Ascending aorta (tissue), 2 donors: ENCODE measurements at regions not wholly inside any gene's neighbourhood (a gene's known extent, or its start where the extent isn't known, plus 50 kb on each side); places are given as distances from the start of the nearest gene placed in this dataset.

ENCODE experiments used
- DNase-seq, 2 donors: peaks; one replicate each; pipeline ENCODE4 v3.0.0-alpha.2; 2019; ENCODE audit warnings: low spot score in 2 of 2
- H3K27ac ChIP-seq, 2 donors: fragments of 200-600 bp; sonication (generic); one replicate each; pipeline ENCODE4 v1.5.1; 2016 to 2017; ENCODE audit warnings: mild to moderate bottlenecking in 1 of 2
- H3K27me3 ChIP-seq: fragments of 200-600 bp; sonication (generic); one replicate; pipeline ENCODE4 v1.5.1; 2017
- H3K36me3 ChIP-seq, 2 donors: fragments of 200-600 bp; sonication (generic); one replicate each; pipeline ENCODE4 v1.5.1; 2016
- H3K4me1 ChIP-seq, 2 donors: fragments of 200-600 bp; sonication (generic); one replicate each; pipeline ENCODE4 v1.5.1; 2016 to 2017; ENCODE audit warnings: mild to moderate bottlenecking in 1 of 2
- H3K4me3 ChIP-seq, 2 donors: fragments of 200-600 bp; sonication (generic); one replicate each; pipeline ENCODE4 v1.5.1; 2016 to 2017; ENCODE audit warnings: mild to moderate bottlenecking in 1 of 2
- H3K9me3 ChIP-seq, 2 donors: fragments of 200-600 bp; sonication (generic); one replicate each; pipeline ENCODE4 v1.5.1; 2016
- CTCF ChIP-seq, 3 experiments: fragments of 200-600 bp in 2 of 3; fragments of 450-650 bp in 1 of 3; sonication (generic) in 2 of 3; IDR thresholded peaks; one replicate each; pipeline ENCODE4 v1.5.1; 2016 to 2019; ENCODE audit warnings: antibody characterized with exemption in 3 of 3, mild to moderate bottlenecking in 1 of 3, moderate library complexity in 1 of 3
- intact Hi-C: fragments of 100-400 bp; cut with DNase I; formaldehyde crosslinking; loops from one replicate; pipeline ENCODE4 v1.15.1; 2023

GRCh38 chrX:109873574-109873973 lies 129.3 kb upstream of the TMEM164 start:
- no peaks in the 10 kb centered on the region for H3K4me1 ChIP-seq
- intact Hi-C loops: no loop called here
- H3K9me3 ChIP-seq: no peaks in the 10 kb centered on the region

GRCh38 chrX:109873983-109874382 lies 128.9 kb upstream of the TMEM164 start:
- Histone ChIP-seq H3K27me3 (no peaks in the 10 kb centered on the region), H3K4me3 (no peak overlapping the region), H3K36me3 (no peaks in the 10 kb centered on the region), H3K4me1 (no peaks in the 10 kb centered on the region), H3K9me3 (no peaks in the 10 kb centered on the region), H3K27ac (no peak overlapping the region)
- TF ChIP-seq CTCF (IDR thresholded peaks at IDR 0.05): no peak
- intact Hi-C loops: no loop called here
- no peak for DNase-seq

More at GRCh38 chrX:109873574-109873973, 129.3 kb upstream of the TMEM164 start:
- Histone ChIP-seq H3K4me3 (no peak overlapping the region), H3K36me3 (no peaks in the 10 kb centered on the region), H3K27ac (no peak overlapping the region), H3K27me3 (no peaks in the 10 kb centered on the region)
- no peak for DNase-seq
- TF ChIP-seq CTCF (IDR thresholded peaks at IDR 0.05): no peak

GRCh38 chrX:109874548-109874947 lies 128.4 kb upstream of the TMEM164 start:
- no peaks in the 10 kb centered on the region for H3K27me3 ChIP-seq
- intact Hi-C loops: no loop called here
- no peak for DNase-seq
- TF ChIP-seq CTCF (IDR thresholded peaks at IDR 0.05): no peak
- no peaks in the 10 kb centered on the region for H3K36me3 ChIP-seq
- H3K4me3 ChIP-seq: no peak overlapping the region
- no peaks in the 10 kb centered on the region for H3K9me3 ChIP-seq
- no peaks in the 10 kb centered on the region for H3K4me1 ChIP-seq
- no peak overlapping the region for H3K27ac ChIP-seq

DNA sequence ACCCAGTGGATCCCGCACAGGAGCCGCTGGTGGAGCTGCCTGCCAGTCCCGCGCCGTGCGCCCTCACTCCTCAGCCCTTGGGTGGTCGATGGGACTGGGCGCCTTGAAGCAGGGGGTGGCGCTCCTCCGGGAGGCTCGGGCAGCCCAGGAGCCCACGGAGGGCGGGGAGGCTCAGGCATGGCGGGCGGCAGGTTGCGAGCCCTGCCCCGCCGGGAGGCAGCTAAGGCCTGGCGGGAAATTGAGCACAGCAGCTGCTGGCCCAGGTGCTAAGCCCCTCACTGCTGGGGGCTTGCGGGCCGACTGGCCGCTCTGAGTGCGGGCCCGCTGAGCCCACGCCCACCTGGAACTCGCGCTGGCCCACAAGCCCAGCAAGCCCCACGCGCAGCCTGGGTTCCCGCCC lies 127.1 kb upstream of the TMEM164 start:
- no peak overlapping the region for H3K27ac ChIP-seq
- no peaks in the 10 kb centered on the region for H3K36me3 ChIP-seq
- no peaks in the 10 kb centered on the region for H3K9me3 ChIP-seq
- no peak for DNase-seq
- no peak for TF ChIP-seq CTCF (IDR thresholded peaks at IDR 0.05)
- H3K4me3 ChIP-seq: no peak overlapping the region
- no peaks in the 10 kb centered on the region for H3K27me3 ChIP-seq
- no peaks in the 10 kb centered on the region for H3K4me1 ChIP-seq
- intact Hi-C loops: no loop called here

DNA sequence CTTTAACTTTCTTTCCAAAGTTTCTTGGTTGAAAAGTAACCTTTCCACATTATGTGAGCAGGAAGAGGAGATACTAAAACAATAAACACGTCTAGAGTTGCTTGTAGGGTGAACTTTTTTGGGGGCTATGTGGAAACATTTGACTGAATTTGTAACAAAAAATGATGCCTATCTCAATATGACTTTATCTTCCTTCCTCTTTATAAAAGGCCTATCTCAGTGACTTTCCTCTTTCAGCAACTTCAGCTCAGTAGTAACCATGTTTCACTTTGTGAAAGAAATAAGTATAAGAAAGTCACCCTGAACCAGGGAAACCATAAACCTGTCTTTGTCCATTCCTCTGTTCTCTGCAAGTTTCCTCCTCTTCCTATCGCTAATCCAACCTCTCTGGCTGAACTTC lies 124.7 kb upstream of the TMEM164 start:
- no peak overlapping the region for H3K4me3 ChIP-seq
- DNase-seq: no peak
- H3K36me3 ChIP-seq: no peaks in the 10 kb centered on the region
- no peaks in the 10 kb centered on the region for H3K4me1 ChIP-seq
- no peaks in the 10 kb centered on the region for H3K27me3 ChIP-seq
- no peak for TF ChIP-seq CTCF (IDR thresholded peaks at IDR 0.05)
- intact Hi-C loops: no loop called here
- no peaks in the 10 kb centered on the region for H3K9me3 ChIP-seq
- H3K27ac ChIP-seq: no peak overlapping the region

- intact Hi-C loops: no loop called here
- no peaks in the 10 kb centered on the region for H3K36me3 ChIP-seq
- no peak overlapping the region for H3K27ac ChIP-seq
- no peaks in the 10 kb centered on the region for H3K9me3 ChIP-seq
- H3K27me3 ChIP-seq: no peaks in the 10 kb centered on the region
- no peak for DNase-seq
- H3K4me3 ChIP-seq: no peak overlapping the region
- TF ChIP-seq CTCF (IDR thresholded peaks at IDR 0.05): no peak
- no peaks in the 10 kb centered on the region for H3K4me1 ChIP-seq
Measured at GRCh38 chrX:109879991-109880390, 122.9 kb upstream of the TMEM164 start.
